Activated CD4-positive, alpha-beta T cell treated with anti-CD3 and anti-CD28 coated beads, Interleukin-2, Interleukin-4, amounts not matched to agents 100 ng/mL and 50 ng/mL, durations not matched to agents 16 hours and 8 hours (primary cell): ENCODE measurements at regions not wholly inside any gene's neighbourhood (a gene's known extent, or its start where the extent isn't known, plus 50 kb on each side); places are given as distances from the start of the nearest gene placed in this dataset.
"Not testable (repeated sequence)": the region's sequence is repeated elsewhere in the genome, so short reads cannot be mapped to it uniquely, and the experiment has no call there.

ENCODE experiments used
- DNase-seq: peaks from one replicate; pipeline ENCODE4 v3.0.0-alpha.2; 2020; ENCODE audit warnings: low spot score

DNA sequence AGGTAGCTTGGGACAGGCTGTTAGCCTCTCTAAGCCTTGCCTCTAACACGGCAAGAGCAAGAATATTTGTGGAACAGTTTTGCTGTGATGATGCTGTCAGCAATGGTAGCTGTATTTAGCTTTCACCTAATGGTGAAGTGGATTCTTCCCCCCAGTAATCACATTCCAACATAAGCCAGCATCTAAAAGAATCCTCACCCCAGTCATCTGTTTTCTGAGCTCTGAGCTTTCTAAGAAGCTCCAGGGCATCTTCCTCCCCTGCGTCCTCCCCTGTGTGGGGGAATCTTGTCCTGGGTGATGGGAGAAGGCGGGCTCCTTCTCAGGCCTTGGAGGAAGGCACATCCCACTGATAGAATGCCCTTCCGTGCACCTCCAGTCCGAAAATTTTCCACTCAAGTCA is 367.6 kb downstream of the BRD1 start:
- DNase-seq: no peak

DNA sequence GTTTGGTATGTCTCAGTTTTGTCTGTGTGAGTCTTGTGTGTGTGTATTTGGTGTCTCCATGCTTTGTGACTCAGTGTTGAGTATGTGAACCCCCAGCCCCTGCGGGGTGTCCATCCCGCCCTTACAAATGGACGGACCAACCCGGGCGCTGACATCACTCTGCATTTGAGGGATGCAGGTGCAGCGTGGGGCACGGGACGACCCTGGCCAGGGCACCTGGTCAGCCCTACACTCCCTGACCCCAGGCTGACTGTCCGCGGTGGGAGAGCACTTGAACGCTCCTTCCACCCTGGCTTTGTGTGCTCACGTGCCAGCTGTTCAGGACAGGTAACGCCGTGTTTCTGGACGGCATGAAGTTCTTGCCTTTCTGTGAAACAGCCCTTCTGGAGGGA is 369.0 kb downstream of the BRD1 start:
- no peak for DNase-seq

DNA sequence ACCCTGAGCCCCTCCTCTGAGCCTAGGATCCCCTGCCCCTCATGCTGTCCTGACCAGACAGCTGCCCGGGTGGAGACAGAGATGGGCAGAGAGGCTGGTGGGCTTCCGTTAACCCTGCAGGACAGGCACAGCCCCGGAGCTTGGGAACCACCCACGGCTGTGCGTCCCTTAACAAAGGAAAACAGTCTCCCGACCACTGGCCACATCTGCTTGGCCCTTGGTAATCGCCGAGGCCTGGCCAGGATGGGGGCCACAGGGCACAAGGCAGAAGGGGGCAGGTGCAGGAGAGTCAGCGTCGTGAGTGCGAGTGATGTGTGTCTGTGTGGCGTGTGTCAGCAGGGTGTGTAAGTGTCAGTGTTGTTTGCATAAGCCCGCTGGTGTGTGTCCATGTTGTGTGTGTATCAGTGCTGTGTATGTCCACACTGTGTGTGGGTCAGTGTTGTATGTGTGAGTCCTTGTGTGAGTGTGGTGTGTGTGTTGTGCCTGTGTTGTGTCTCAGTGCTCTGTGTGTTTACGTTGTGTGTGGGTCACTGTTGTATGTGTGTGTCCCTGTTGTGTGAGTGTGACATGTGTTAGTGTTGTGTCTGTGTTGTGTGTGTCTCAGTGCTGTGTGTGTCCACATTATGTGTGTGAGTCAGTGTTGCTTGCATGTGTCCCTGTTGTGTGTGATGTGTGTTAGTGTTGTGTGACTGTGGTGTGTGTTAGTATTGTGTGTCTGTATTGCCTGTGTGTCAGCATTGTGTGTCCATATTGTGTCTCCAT is 369.5 kb downstream of the BRD1 start:
- no peak for DNase-seq

DNA sequence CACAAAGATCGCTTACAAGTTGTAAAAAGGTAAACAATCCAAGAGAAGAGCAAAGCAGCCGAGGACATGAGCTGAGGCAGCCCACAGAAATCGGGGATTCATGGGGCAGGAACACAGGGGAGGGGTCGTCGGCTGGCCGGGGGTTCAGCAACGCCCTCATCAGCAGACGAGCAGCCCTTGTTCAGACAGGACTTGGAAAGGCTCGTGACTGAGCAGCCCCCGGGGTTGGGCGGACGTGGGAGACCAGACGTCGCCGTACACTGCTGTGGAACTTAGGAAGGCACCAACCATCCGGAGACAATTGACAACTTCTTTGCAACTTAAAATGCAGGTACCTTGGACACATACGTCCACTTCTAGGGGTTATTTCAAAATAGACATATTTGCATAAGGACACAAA is 370.5 kb downstream of the BRD1 start:
- DNase-seq: no peak

GRCh38 chr22:49455595-49455994 is 372.1 kb downstream of the BRD1 start:
- DNase-seq: no peak

DNA sequence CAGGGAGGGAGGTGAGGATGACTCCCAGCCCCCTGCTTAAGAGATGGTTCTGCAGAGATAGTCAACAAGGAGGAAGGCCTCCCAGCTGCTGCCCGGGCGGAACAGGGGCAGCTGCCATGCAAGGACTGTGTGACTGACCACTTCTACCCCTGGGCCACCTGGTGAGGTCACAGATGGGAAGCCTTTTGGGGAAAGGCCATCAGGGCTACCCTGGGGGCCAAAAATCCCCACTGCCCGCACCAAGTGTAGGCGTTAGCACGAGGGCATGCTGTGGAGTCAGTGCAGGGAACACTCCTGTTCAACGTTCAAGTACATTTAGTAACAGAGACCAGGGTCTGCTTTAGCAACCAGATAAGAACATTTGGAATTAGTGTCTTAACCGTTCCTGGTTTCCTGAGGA is 372.9 kb downstream of the BRD1 start:
- no peak for DNase-seq

DNA sequence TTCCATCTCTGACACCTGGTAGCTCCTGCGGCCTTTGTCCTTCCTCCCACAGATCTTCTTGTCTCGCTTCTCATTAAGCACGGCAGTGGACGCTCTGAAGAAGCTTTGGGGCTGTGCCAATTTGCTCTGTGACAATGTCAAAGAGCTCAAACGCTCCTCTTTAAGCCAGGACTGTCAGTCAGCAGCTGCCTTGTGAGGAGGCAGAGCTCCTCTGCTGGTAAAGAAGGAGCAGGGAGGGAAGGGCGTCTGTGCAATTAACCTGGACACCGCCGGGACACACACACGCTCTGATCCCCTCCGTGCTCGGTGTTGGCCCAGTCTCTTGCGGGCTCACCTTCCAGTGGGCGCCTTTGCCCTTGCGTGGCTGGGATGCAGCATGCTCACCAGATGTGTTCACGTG is 373.9 kb downstream of the BRD1 start:
- no peak for DNase-seq

- DNase-seq: not testable (repeated sequence)
Measured at GRCh38 chr22:49453019-49453418, 374.7 kb downstream of the BRD1 start.

DNA sequence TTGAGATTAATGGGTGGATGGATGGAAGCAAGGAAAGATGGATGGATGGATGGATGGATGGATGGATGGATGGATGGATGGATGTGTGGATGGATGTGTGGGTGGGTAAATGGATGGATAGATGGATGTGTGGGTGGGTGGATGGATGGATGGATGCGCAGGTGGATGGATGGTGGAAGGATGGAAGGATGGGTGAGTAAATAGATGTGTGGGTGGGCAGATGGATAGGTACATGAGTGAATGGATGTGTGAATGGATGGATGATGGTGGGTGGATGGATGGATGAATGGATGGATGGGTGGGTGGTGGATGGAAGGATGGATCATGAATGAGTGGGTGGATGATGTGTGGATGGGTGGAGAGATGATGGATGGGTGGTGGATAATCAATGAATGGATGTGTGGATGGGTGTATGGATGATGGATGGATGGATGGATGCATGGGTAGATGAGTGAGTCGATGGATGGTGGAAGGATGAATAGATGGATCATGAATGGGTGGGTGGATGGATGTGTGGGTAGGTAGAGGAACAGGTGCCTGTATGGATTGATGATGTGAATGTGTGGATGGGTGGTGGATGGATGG is 375.2 kb downstream of the BRD1 start:
- DNase-seq: no peak

DNA sequence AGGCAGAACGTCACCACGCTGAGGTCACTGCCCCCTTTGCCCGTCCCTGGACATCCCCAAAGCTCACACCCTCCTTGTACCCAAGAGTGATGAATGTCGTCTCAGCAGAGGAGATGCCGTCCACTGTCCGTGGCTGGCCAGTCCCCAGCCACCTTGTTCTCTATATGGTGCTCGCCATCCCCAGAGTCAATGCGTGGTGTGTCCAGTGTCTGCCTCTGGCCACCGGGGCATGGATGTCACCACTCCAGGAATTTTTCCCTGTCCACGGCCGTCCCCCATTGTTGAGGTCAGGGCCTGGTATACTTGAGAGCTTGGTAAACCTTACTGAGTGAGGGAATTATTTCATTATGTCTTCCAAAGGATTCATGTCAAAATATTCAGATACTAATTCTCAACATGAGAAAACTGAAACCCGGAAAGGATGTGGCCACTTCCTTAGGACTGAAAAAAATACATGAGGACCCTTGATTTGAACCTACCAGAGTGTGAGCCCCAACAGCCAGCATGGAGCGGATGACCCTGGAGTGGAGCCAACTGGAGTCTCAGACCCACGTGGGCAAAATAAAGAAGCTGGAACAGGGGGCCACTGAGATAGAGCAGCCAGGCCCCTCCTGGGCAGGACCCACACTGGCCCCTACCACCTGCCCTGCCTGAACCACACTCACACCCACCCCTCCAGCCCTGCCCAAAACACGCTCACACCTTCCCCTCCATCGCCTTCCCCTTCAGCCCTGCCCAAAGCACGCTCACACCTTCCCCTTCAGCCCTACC is 376.4 kb downstream of the BRD1 start:
- DNase-seq: no peak

- no peak for DNase-seq
Measured at GRCh38 chr22:49450498-49450897, 377.2 kb downstream of the BRD1 start.

- DNase-seq: no peak
Measured at GRCh38 chr22:49449811-49450446, 377.7 kb downstream of the BRD1 start.

DNA sequence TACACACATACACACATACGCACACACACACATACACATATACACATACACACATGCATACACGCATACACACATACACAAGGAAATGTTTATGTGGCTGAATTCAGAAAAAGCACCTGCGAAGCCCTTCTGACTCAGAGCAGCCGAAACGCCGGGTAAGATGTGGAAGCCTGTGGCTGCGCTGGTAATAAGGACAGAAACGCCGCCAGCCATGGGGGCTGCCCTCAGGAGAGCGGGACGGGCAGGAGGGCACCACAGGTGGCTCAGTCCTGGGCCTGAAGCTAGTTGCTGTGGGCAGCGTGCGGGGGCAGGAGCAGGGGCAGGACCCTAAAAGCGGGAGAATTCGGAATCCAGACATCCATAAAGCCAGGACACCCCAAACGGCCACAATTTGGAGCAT is 378.3 kb downstream of the BRD1 start:
- DNase-seq: no peak

GRCh38 chr22:49448526-49448925 is 379.1 kb downstream of the BRD1 start:
- no peak for DNase-seq

DNA sequence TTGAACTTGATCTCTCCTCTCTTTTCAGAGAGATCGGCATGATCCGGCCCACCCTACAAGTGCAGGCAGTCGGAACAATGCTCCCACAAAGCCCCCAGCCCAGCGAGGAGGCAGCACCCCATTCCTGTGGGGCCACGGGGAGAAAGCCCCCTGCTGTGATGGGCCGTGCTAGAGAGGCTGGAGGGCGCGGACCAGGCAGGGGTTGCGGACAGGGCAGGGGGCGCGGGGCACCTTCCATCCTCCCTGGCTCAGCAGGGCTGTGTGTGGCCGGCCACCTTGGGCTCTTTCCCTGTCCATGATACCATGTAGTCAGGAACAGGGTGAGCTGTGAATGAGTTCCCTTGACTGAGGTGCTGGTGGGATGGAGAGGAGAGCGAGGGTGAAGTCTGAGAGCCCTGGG is 379.8 kb downstream of the BRD1 start:
- no peak for DNase-seq

GRCh38 chr22:49446759-49447710 is 380.6 kb downstream of the BRD1 start:
- no peak for DNase-seq

DNA sequence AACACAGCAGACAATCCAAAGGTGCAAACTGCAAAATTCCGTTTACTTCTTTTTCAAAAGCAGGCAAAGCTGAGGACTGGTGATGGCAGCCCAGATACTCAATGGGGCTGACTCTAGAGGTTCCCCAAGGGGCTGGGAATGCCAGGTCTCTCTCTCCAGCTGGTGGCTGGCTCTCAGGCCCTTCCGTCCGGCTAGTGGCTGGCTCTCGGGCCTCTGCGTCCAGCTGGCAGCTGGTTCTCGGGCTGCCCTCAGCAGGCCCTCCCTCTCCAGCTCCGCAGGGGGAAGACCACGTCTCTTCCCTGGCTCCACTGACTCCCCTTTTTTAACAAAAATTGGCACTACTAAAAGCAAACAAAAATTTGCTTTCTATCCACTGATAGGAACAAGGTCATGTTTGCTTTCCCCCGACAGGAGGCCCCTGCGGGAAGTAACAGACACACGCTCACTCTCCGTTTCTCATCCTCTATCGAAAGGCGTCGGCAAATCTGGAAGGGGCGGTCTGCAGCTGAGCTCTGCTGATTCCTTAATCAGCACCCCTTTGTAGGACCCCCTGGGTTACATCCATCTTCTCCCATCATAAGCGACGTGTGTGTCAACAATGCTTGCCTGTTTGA is 381.4 kb downstream of the BRD1 start:
- DNase-seq: no peak

GRCh38 chr22:49444781-49445180 is 382.9 kb downstream of the BRD1 start:
- no peak for DNase-seq

DNA sequence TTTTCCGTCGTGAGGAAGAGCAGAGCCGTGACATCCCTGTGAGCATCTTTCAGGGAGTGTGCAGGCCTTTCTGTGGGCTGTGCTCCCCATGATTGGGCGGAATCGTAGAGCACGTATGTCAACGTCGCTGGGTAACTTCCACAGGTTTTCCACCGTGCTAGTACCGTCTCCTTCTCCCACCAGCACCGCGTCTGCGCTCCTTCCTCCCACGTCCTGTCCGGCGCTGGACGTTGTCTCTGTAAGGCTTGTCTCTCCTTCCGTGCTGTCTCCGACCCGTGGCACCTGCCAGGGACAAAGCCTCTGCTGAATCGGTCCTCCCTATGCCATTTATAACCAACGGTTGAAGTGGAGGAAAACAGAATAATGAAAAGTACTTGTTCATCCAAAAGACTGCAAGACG is 386.7 kb downstream of the BRD1 start:
- no peak for DNase-seq

DNA sequence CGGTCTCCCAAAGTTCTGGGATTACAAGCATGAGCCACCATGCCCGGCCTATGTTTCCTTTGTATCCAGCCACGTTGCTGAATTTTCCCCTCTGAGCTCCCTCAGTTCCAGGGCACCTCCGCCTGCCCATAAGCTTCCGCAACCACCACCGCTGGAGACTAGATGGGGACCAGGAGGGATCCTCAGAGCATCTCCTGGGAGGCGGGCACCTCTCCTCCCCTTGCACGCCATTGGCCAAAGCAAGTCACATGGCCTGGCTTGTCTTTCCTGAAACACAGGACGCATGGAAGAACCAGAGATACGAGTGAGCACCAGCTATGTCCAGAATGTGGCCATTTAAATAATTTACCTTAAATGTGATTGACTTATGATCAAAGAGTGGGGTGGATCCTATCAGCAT is 388.3 kb downstream of the BRD1 start:
- DNase-seq: no peak

- no peak for DNase-seq
Measured at GRCh38 chr22:49437956-49438355, 389.7 kb downstream of the BRD1 start.
